Spleen (tissue), 11 donors: ENCODE measurements at regions not wholly inside any gene's neighbourhood (a gene's known extent, or its start where the extent isn't known, plus 50 kb on each side); places are given as distances from the start of the nearest gene placed in this dataset.

Experiments used
- DNase-seq: peaks from one replicate; pipeline ENCODE4 v3.0.0-alpha.2; 2020
- H3K27ac ChIP-seq, 8 donors: fragments of 200-600 bp; sonication (generic) in 7 of 8; 1 replicate in 4 of 8; 2 replicates in 4 of 8; pipeline versions ENCODE4 v1.5.0 to v1.8.0; 2016 to 2021; ENCODE audit warnings: inconsistent platforms in 4 of 8, mild to moderate bottlenecking in 4 of 8, moderate library complexity in 1 of 8
- H3K27me3 ChIP-seq, 7 donors: fragments of 200-600 bp; sonication (generic) in 6 of 7; replicated peaks in 1 of 7; 1 replicate in 4 of 7; 2 replicates in 3 of 7; pipeline versions ENCODE4 v1.5.0 to v1.8.0; 2016 to 2021; ENCODE audit warnings: inconsistent platforms in 3 of 7, mild to moderate bottlenecking in 1 of 7
- H3K36me3 ChIP-seq, 6 donors: fragments of 200-600 bp; sonication (generic) in 5 of 6; 1 replicate in 4 of 6; 2 replicates in 2 of 6; pipeline versions ENCODE4 v1.5.0 to v1.8.0; 2016 to 2021; ENCODE audit warnings: inconsistent platforms in 2 of 6
- H3K4me1 ChIP-seq, 6 donors: fragments of 200-600 bp; sonication (generic) in 5 of 6; 1 replicate in 3 of 6; 2 replicates in 3 of 6; pipeline versions ENCODE4 v1.5.0 to v1.8.0; 2016 to 2021; ENCODE audit warnings: inconsistent platforms in 3 of 6
- H3K4me3 ChIP-seq, 8 donors: fragments of 200-600 bp; sonication (generic) in 7 of 8; 1 replicate in 4 of 8; 2 replicates in 4 of 8; pipeline versions ENCODE4 v1.5.0 to v1.8.0; 2016 to 2021; ENCODE audit warnings: inconsistent platforms in 4 of 8, mild to moderate bottlenecking in 4 of 8, moderate library complexity in 2 of 8
- H3K9me3 ChIP-seq, 8 donors: fragments of 200-600 bp; sonication (generic) in 7 of 8; 1 replicate in 4 of 8; 2 replicates in 4 of 8; pipeline versions ENCODE4 v1.5.0 to v1.8.0; 2016 to 2021; ENCODE audit warnings: inconsistent platforms in 4 of 8
- CTCF ChIP-seq, 11 experiments: fragments of 200-600 bp in 7 of 11; fragments of 450-650 bp in 4 of 11; sonication (generic) in 4 of 11; IDR thresholded peaks in 8 of 11; conservative IDR thresholded peaks in 3 of 11; 1 replicate in 7 of 11; 2 replicates in 4 of 11; pipeline versions ENCODE4 v1.4.0 to v1.8.0; 2016 to 2021; ENCODE audit warnings: antibody characterized with exemption in 11 of 11, inconsistent platforms in 4 of 11, mild to moderate bottlenecking in 1 of 11
- POLR2A ChIP-seq, 3 donors: fragments of 450-650 bp; IDR thresholded peaks; one replicate each; pipeline ENCODE4 v1.5.1; 2017; ENCODE audit warnings: antibody characterized with exemption in 3 of 3, mild to moderate bottlenecking in 1 of 3
- POLR2AphosphoS5 ChIP-seq, 3 donors: sonication (generic); formaldehyde crosslinking; IDR thresholded peaks; one replicate each; pipeline ENCODE4 v1.5.1; 2017; ENCODE audit warnings: antibody characterized with exemption in 3 of 3
- WGBS, 5 donors: extraction: QIAGEN DNeasy Blood & Tissue Kit in 3 of 5; methylation state at CpG; one replicate each; pipeline versions ENCODE4 v1.1.5 to v1.1.7; 2013 to 2018; 5-methylcytosine and 5-hydroxymethylcytosine counted together
- intact Hi-C: fragments of 100-400 bp; cut with DNase I; formaldehyde crosslinking; loops from one replicate; pipeline ENCODE4 v1.15.0; 2023; ENCODE audit warnings: low total_unique reads
- donor health status: healthy with polysubstance abuse.
- donor health status: DM: no; HTN: no; CAD: no; lungs with moderate emphysema.
- donor health status: DM: no; HTN: no; CAD: no.
- donor health status: Bipolar disorder and iron deficiency.
- donor health status: healthy.
- donor health status: DM: no; HTN: no; CAD: no.
- donor health status: DM: yes; HTN: yes; CAD: no.

GRCh38 chr3:88282528-88283241 lies 132.9 kb downstream of the C3orf38 start:
- no peaks in the 10 kb centered on the region for H3K4me1 ChIP-seq
- H3K9me3 ChIP-seq: no peaks in the 10 kb centered on the region
- 85 to 89% (median 88%) methylated on average over 6 of the region's 6 CpGs for WGBS, 5 donors
- intact Hi-C loops: no loop called here
- no peaks in the 10 kb centered on the region for H3K27me3 ChIP-seq
- TF ChIP-seq CTCF (IDR thresholded peaks at IDR 0.05 in 8 of 11, conservative IDR thresholded peaks at IDR 0.05 in 3 of 11): no peak
- no peak for TF ChIP-seq POLR2AphosphoS5 (IDR thresholded peaks at IDR 0.05)
- TF ChIP-seq POLR2A (IDR thresholded peaks at IDR 0.05): no peak
- H3K36me3 ChIP-seq: no peaks in the 10 kb centered on the region
- no peak overlapping the region for H3K4me3 ChIP-seq
- no peak for DNase-seq
- H3K27ac ChIP-seq: no peak overlapping the region

- Histone ChIP-seq H3K27me3 (no peaks in the 10 kb centered on the region), H3K36me3 (no peaks in the 10 kb centered on the region), H3K9me3 (no peaks in the 10 kb centered on the region), H3K4me1 (no peaks in the 10 kb centered on the region), H3K4me3 (no peak overlapping the region), H3K27ac (no peak overlapping the region)
- intact Hi-C loops: no loop called here
- TF ChIP-seq POLR2AphosphoS5 (IDR thresholded peaks at IDR 0.05) (no peak), POLR2A (IDR thresholded peaks at IDR 0.05) (no peak), CTCF (IDR thresholded peaks at IDR 0.05 in 8 of 11, conservative IDR thresholded peaks at IDR 0.05 in 3 of 11) (no peak)
- WGBS, 5 donors: 72 to 85% (median 74%) methylated on average over 4 of the region's 4 CpGs
- no peak for DNase-seq
Observed at GRCh38 chr3:88283242-88283592, 133.5 kb downstream of the C3orf38 start.

GRCh38 chr3:88291486-88291885 lies 141.7 kb downstream of the C3orf38 start:
- DNase-seq: no peak
- Histone ChIP-seq H3K27me3 (no peaks in the 10 kb centered on the region), H3K36me3 (no peaks in the 10 kb centered on the region), H3K27ac (no peak overlapping the region), H3K9me3 (peaks cover 0 to 10% (median 0%) of the 10 kb centered on the region in 8 donors), H3K4me3 (no peak overlapping the region), H3K4me1 (no peaks in the 10 kb centered on the region)
- intact Hi-C loops: no loop called here
- TF ChIP-seq POLR2AphosphoS5 (IDR thresholded peaks at IDR 0.05) (no peak), POLR2A (IDR thresholded peaks at IDR 0.05) (no peak), CTCF (IDR thresholded peaks at IDR 0.05 in 8 of 11, conservative IDR thresholded peaks at IDR 0.05 in 3 of 11) (no peak)

- TF ChIP-seq POLR2AphosphoS5 (IDR thresholded peaks at IDR 0.05) (no peak), CTCF (IDR thresholded peaks at IDR 0.05 in 8 of 11, conservative IDR thresholded peaks at IDR 0.05 in 3 of 11) (no peak), POLR2A (IDR thresholded peaks at IDR 0.05) (no peak)
- 35 to 49% (median 48%) methylated on average over 3 of the region's 3 CpGs for WGBS, 5 donors
- Histone ChIP-seq H3K27ac (no peak overlapping the region), H3K27me3 (no peaks in the 10 kb centered on the region), H3K4me1 (no peaks in the 10 kb centered on the region), H3K36me3 (no peaks in the 10 kb centered on the region), H3K9me3 (peaks cover 0 to 10% (median 0%) of the 10 kb centered on the region in 8 donors), H3K4me3 (no peak overlapping the region)
- no peak for DNase-seq
- intact Hi-C loops: no loop called here
Observed at GRCh38 chr3:88298189-88298588, 148.4 kb downstream of the C3orf38 start.
